ENCODE measurements at regions not wholly inside any gene's neighbourhood (a gene's known extent, or its start where the extent isn't known, plus 50 kb on each side); places are given as distances from the start of the nearest gene placed in this dataset.
A peak's percentile ranks its signal among the peaks of the same experiment; 100 is the strongest.

DNA sequence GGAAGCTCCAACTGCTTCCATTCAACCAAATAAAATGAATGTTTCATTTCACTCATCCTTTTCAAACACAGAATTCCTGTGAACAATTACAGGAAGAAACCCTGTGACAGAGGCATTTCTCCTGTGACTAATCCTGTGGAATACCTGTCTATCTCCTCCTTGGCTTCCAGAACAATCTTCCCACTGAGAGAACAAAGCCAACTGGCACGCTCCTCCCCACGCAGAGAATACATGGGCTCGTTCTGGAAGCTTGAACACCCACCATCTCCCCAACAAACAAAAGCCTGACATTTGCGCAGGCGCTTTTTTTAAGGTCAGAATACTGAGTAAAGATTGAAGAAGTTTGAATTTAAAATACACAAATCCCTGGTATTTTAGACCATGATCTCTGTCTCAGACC is 104.7 kb upstream of the SLC66A3 start:
- no peak for DNase-seq

DNA sequence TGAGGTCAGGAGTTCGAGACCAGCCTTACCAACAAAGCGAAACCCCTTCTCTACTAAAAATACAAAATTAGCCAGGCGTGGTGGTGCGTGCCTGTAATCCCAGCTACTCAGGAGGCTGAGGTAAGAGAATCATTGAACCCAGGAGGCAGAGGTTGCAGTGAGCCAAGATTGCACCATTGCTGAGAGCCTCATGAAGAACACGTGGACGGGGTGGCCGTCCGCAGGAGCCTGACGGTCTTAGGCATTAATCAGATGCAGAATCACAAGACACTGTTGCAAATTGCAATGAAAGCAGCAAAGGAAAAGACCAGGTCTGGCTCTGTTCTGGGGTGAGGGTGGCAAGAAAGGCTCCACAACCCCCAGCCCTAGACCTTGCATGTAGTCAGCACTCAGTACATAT is 104.0 kb upstream of the SLC66A3 start:
- no peak for DNase-seq

GRCh38 chr2:11053546-11053945 is 101.7 kb upstream of the SLC66A3 start:
- DNase-seq: no peak

- no peak for DNase-seq
These were observed 100.2 kb upstream of the SLC66A3 start for GRCh38 chr2:11054783-11055678.

GRCh38 chr2:11055679-11056215 is 99.5 kb upstream of the SLC66A3 start:
- DNase-seq: no peak

DNA sequence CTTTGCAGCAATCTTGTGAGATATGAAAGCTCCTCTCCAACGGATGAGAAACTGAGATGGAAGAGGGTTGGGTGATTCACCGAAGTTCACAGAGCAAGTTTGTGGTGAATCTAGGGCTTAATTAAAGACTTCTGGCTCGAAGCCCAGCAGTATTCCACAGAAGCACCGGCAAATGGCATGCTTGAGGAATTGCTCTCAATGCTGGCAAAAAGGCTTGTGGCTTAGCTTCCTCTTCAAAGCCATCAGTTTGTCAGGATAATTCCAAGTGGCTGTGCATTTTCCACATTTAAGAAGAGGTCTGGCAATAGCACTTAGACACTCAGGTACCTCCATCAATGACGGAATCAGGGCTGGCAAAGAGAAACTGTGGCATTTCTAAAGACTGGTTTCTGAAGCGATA is 98.7 kb upstream of the SLC66A3 start:
- no peak for DNase-seq

GRCh38 chr2:11057031-11057430 is 98.2 kb upstream of the SLC66A3 start:
- DNase-seq: no peak

DNA sequence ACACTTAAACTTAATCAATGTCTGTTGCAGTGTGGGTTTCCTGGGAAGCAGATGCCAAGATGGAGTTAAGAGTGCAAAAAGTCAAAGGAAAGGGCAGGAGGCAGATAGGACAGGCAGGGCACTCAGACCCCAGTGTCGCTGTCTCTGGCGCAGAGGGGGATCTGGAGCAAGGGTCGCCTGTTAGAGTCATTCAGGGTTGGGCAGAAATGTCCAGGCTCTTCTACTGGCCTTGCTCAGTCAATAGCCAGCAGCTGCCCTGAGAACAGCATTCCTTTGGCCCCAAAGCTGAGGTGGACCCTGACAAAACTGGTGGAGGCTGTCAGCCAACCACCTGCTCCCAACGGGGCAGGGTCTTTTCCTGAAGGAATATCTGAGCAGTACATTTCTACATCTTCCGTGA is 97.1 kb upstream of the SLC66A3 start:
- DNase-seq: no peak

GRCh38 chr2:11060376-11061169 is 94.7 kb upstream of the SLC66A3 start:
- DNase-seq: no peak

DNA sequence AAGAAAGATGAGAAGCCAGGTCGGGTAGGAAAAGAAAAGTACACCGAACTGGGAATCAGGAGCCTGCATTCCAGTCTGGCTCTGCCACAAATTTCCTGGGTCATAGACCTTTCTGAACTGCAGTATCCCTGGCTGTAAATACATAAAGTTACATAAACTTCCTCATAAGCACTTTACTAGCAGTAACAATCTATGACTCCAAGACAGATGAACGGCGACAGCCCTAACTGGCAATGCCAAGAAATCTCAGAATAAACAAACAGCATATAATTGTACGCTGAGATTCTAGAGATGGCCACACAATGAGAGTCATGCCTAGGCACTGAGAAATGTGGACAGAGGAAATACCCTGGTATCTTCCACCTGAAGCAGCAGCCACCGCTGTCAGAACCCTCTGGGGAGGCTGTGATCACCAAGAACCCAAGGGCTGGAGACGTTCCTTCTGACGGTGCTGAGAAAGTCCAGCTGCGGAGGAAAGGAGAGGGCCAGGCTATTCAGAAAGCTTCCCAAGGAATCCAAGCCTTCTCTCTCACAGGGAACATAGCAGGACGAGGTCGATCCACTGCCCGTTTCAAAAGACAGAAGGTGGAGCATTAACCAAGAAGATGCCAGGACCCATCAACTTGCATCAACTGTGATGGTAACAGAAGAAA is 89.3 kb upstream of the SLC66A3 start:
- DNase-seq: no peak

GRCh38 chr2:11067221-11068078 is 87.8 kb upstream of the SLC66A3 start:
- DNase-seq: no peak

GRCh38 chr2:11068079-11068741 is 87.1 kb upstream of the SLC66A3 start:
- no peak for DNase-seq

DNA sequence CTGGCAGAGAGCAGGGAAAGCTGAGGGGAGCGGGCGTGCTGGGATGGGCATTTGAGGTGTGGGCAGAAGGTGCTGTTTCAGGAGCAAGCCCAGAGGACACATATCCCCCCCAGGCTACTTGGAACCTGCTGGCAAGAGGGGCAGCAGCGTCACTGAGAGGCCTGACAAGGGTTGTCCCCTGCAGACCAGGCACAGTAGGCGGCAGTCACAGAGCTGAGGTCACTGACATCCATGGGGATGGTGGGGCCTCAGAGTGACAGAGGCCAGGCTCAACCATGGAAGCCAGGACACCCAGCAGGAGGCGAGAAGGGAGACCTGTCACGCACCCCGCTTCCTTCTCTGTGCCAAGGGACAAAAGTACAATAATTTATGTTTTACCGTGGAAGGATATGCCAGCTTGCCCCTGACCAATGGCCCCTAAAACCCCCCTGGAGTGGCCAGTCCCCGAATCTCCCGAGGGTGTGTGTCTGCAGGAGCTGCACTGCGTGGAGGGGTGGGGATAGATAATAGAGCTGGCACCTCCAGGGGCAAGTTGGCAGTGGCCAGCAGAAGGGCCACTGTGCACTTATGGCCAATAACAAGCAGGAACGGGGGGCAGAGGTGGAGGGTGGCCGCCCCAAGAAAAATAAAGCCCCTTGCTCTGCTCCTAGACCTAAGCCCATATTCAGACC is 86.3 kb upstream of the SLC66A3 start:
- no peak for DNase-seq

DNA sequence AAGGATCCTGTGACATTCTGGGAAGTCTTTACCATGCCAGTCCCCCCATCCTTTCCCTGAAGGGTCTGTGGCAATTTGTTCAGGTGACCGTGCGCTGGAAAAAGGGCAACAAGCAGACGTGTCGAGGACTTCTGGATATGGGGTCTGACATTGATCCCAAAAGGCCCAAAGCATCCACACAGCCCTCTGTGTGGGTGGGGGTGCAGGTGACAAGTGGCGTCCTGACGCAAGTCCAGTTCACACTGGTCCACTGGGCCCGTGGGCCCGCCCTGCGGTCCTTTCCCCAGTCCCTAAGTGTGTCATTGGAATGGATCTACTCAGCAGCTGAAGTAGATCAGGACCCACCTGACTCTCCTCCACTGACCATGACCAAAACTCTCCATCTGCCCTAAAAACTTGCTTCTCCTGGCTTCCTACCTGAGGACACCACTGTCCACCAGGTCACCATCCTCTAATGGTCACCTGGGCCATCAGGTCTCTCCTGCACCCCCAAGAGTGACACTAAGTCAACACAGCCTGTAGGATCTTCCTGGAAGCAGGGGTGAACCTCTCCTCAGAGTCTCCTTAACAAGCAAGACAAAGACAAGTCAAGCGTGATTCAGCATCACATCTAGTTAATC is 85.6 kb upstream of the SLC66A3 start:
- no peak for DNase-seq

GRCh38 chr2:11071211-11071610 is 84.1 kb upstream of the SLC66A3 start:
- no peak for DNase-seq

DNA sequence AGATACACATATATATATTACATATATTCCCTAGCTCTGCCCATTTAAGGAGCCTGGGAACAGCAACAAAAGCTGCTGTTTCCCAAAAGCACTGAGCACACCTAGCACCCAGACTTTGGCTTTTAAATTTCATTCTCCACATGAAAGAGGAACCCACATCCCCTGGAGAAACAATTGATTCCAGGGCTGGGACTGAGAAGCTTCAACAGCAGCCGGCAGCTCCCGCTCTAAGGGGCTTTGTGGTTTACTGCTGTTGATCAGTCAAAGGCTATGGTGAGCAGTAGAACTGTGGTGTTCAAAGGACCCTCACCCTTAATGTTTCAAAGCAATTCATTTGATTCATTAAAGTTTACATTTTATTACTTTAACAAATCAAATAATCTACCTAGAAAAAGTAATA is 83.3 kb upstream of the SLC66A3 start:
- DNase-seq: no peak

DNA sequence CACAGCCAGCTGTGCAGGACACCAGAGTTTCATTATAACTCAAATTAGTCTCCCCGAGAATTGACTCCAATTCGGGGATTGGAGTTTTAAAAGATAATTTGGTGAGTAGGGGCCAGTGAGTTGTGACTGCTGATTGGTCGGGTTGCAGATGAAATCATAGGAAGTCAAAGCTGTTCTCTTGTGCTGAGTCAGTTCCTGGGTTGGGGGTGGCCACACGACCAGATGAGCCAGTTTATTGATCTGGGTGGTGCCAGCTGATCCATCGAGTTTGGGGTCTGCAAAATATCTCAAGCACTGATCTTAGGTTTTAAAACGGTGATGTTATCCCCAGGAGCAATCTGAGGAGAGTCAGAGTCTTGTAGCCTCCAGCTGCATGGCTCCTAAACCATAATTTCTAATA is 82.7 kb upstream of the SLC66A3 start:
- no peak for DNase-seq

DNA sequence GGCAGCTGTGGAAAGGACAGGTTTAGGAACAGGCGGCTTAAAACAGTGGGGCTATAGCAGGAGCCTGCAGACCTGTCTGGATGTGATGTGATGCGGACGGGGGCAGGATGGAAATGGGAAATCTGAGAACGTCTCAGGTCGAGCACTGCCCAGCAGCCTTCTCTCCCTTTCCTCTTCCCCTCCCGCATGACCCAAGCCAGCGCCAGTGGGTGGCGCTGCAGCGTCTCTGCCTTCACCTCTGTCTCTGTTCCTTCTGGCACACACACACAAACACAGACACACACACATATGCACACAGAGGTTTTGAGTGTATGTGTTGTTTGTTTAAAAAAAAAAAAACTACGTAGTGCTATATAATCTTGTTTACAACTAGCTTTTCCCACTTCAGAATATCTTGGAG is 82.0 kb upstream of the SLC66A3 start:
- DNase-seq: peak; percentile 9 to 32

- no peak for DNase-seq
These were observed 81.5 kb upstream of the SLC66A3 start for GRCh38 chr2:11073776-11074175.

DNA sequence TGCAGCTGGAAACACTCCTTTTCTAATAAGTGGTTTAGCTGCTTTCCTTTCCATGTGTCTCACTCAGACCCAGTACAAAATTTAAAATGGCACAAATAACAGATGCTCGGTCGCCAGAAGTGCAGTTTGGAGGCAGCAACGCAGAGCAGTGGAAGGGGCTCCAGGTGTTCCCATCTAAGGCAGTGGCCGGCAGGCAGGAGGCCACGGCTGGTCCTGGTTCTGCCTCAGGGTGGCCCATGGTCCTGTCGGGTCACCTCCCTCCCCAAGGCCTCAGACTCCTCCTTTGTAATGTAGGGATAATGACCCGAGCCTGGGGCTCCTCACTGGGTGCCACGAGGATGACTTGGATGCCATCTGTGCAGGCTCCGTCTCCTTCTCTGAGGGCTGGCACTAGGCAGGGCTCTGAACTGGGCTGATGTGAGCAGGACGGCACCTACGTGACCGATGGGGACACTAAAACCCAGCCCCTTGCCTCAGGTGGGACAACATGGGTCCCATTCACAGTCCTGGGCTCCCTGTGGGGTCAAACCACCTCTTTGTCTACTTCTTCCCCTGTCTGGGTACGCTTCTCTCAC is 80.9 kb upstream of the SLC66A3 start:
- no peak for DNase-seq

All from Kasumi-1 (cell line).